Lung (tissue), 11 donors: ENCODE measurements at regions not wholly inside any gene's neighbourhood (a gene's known extent, or its start where the extent isn't known, plus 50 kb on each side); places are given as distances from the start of the nearest gene placed in this dataset.
"Not testable (repeated sequence)": the region's sequence is repeated elsewhere in the genome, so short reads cannot be mapped to it uniquely, and the experiment has no call there.

Experiments
- ATAC-seq: fragments of 200-7000 bp; cut with Tn5 transposase; one replicate; pipeline ENCODE4 v1.9.1; 2020; ENCODE audit warnings: moderate number of reproducible peaks; ENCODE audit not compliant: insufficient read depth, low FRiP score
- DNase-seq, 3 donors: peaks; one replicate each; pipeline ENCODE4 v3.0.0-alpha.2; 2013 to 2017
- H3K27ac ChIP-seq, 2 donors: one replicate each; pipeline ENCODE4 v1.5.1; 2013; ENCODE audit warnings: mild to moderate bottlenecking in 2 of 2, moderate library complexity in 2 of 2, control low read depth in 1 of 2, inconsistent platforms in 1 of 2, low read depth in 1 of 2, low read length in 1 of 2
- H3K27me3 ChIP-seq, 3 donors: one replicate each; pipeline ENCODE4 v1.5.1; 2013; ENCODE audit warnings: low read length in 2 of 3; ENCODE audit not compliant: control insufficient read depth in 3 of 3, insufficient read depth in 3 of 3
- H3K36me3 ChIP-seq, 4 donors: one replicate each; pipeline ENCODE4 v1.5.1; 2013; ENCODE audit warnings: low read length in 4 of 4, mild to moderate bottlenecking in 1 of 4, moderate library complexity in 1 of 4; ENCODE audit not compliant: control insufficient read depth in 4 of 4, insufficient read depth in 4 of 4
- H3K4me1 ChIP-seq, 5 donors: one replicate each; pipeline ENCODE4 v1.5.1; 2013; ENCODE audit warnings: low read length in 5 of 5, mild to moderate bottlenecking in 2 of 5, moderate library complexity in 1 of 5; ENCODE audit not compliant: control insufficient read depth in 5 of 5, insufficient read depth in 5 of 5
- H3K4me3 ChIP-seq: one replicate; pipeline ENCODE4 v1.5.1; 2013; ENCODE audit warnings: mild to moderate bottlenecking, control low read depth, moderate library complexity
- H3K9ac ChIP-seq, 2 donors: one replicate each; pipeline ENCODE4 v1.5.1; 2013; ENCODE audit warnings: low read length in 2 of 2, control low read depth in 1 of 2; ENCODE audit not compliant: insufficient read depth in 1 of 2
- H3K9me3 ChIP-seq, 4 donors: one replicate each; pipeline ENCODE4 v1.5.1; 2013; ENCODE audit warnings: low read length in 3 of 4, mild to moderate bottlenecking in 1 of 4, moderate library complexity in 1 of 4; ENCODE audit not compliant: control insufficient read depth in 4 of 4, insufficient read depth in 3 of 4
- CTCF ChIP-seq: IDR thresholded peaks from 2 replicates; pipeline ENCODE4 v1.5.1; 2012; ENCODE audit warnings: mild to moderate bottlenecking; ENCODE audit errors: control extremely low read depth, extremely low read depth
- WGBS, 2 donors: extraction: QIAGEN DNeasy Blood & Tissue Kit; methylation state at CpG; one replicate each; pipeline ENCODE4 v1.1.7; 2013; 5-methylcytosine and 5-hydroxymethylcytosine counted together
- donor health status: control.
- donor health status: control.
- donor health status: Bipolar disorder and iron deficiency.
- donor health status: healthy.
- donor health status: DM: yes; HTN: yes; CAD: no.

- DNase-seq, H3K9ac ChIP-seq, ATAC-seq, H3K27ac ChIP-seq, H3K27me3 ChIP-seq, H3K4me1 ChIP-seq, H3K4me3 ChIP-seq, H3K9me3 ChIP-seq, H3K36me3 ChIP-seq: not testable (repeated sequence)
- WGBS, 2 donors: 71 to 87% methylated on average over 2 of the region's 2 CpGs
Observed at GRCh38 chr7:128581825-128582561, 90.1 kb upstream of the GARIN1A start.

- not testable (repeated sequence) for H3K4me3 ChIP-seq, H3K4me1 ChIP-seq, DNase-seq, H3K27ac ChIP-seq, H3K9me3 ChIP-seq, H3K36me3 ChIP-seq, H3K9ac ChIP-seq, ATAC-seq, H3K27me3 ChIP-seq
Observed at GRCh38 chr7:128586715-128587114, 85.4 kb upstream of the GARIN1A start.

- no peak overlapping the region for H3K4me3 ChIP-seq
- peaks cover 3 to 12% (median 8%) of the 10 kb centered on the region in 4 donors for H3K36me3 ChIP-seq
- no peak for ATAC-seq
Observed at GRCh38 chr7:128591705-128592104, 80.4 kb upstream of the GARIN1A start.

GRCh38 chr7:128592209-128592608 is 79.9 kb upstream of the GARIN1A start:
- H3K36me3 ChIP-seq: peaks cover 3 to 12% (median 8%) of the 10 kb centered on the region in 4 donors
- not testable (repeated sequence) for H3K27me3 ChIP-seq, H3K9ac ChIP-seq, H3K9me3 ChIP-seq, H3K4me3 ChIP-seq, H3K27ac ChIP-seq, DNase-seq, H3K4me1 ChIP-seq, ATAC-seq
- 92 to 95% methylated on average over 2 of the region's 3 CpGs for WGBS, 2 donors

More at GRCh38 chr7:128591705-128592104, 80.4 kb upstream of the GARIN1A start:
- no peak for TF ChIP-seq CTCF
- Histone ChIP-seq H3K9me3 (no peaks in the 10 kb centered on the region), H3K4me1 (no peaks in the 10 kb centered on the region), H3K9ac (no peak overlapping the region), H3K27ac (no peak overlapping the region), H3K27me3 (no peaks in the 10 kb centered on the region)
- DNase-seq: peak in 2 of 3 donors; percentile 12 to 25
- WGBS, 2 donors: 92 to 97% methylated on average over 5 of the region's 5 CpGs

GRCh38 chr7:128594061-128594460 is 78.0 kb upstream of the GARIN1A start:
- peaks cover 3 to 12% (median 8%) of the 10 kb centered on the region in 4 donors for H3K36me3 ChIP-seq
- not testable (repeated sequence) for H3K4me3 ChIP-seq, ATAC-seq, H3K27ac ChIP-seq, H3K9ac ChIP-seq, H3K4me1 ChIP-seq, H3K27me3 ChIP-seq, DNase-seq, H3K9me3 ChIP-seq
- 71 to 81% methylated on average over 6 of the region's 6 CpGs for WGBS, 2 donors

GRCh38 chr7:128596336-128597128 is 75.6 kb upstream of the GARIN1A start:
- not testable (repeated sequence) for ATAC-seq, H3K27me3 ChIP-seq, H3K4me1 ChIP-seq, H3K9ac ChIP-seq, DNase-seq, H3K4me3 ChIP-seq, H3K9me3 ChIP-seq, H3K27ac ChIP-seq
- 92 to 94% methylated on average over 8 of the region's 8 CpGs for WGBS, 2 donors
- peaks cover 3 to 14% (median 9%) of the 10 kb centered on the region in 4 donors for H3K36me3 ChIP-seq

- not testable (repeated sequence) for H3K4me1 ChIP-seq, H3K27ac ChIP-seq, H3K9me3 ChIP-seq, H3K4me3 ChIP-seq, H3K27me3 ChIP-seq, ATAC-seq, H3K9ac ChIP-seq, H3K36me3 ChIP-seq
- 84 to 88% methylated on average over 4 to 5 of the region's 5 CpGs for WGBS, 2 donors
- DNase-seq: peak in 1 of 3 donors; percentile 11
Observed at GRCh38 chr7:128598946-128599345, 73.1 kb upstream of the GARIN1A start.
